WERI-Rb-1 (cell line): ENCODE measurements at regions not wholly inside any gene's neighbourhood (a gene's known extent, or its start where the extent isn't known, plus 50 kb on each side); places are given as distances from the start of the nearest gene placed in this dataset.

ENCODE experiments used
- DNase-seq: peaks from one replicate; pipeline ENCODE4 v3.0.0-alpha.2; 2020
- H3K27ac ChIP-seq: fragments of 250-450 bp; sonication (Bioruptor Pico); 2 replicates; pipeline ENCODE4 v1.5.1; 2020; ENCODE audit warnings: mild to moderate bottlenecking, moderate library complexity
- H3K27me3 ChIP-seq: fragments of 250-450 bp; sonication (Bioruptor Pico); 2 replicates; pipeline ENCODE4 v1.5.1; 2021; ENCODE audit warnings: mild to moderate bottlenecking, low read depth, moderate library complexity; ENCODE audit not compliant: insufficient read depth, severe bottlenecking
- H3K36me3 ChIP-seq: fragments of 250-450 bp; sonication (Bioruptor Pico); 2 replicates; pipeline ENCODE4 v1.5.1; 2020; ENCODE audit warnings: mild to moderate bottlenecking, moderate library complexity
- H3K4me3 ChIP-seq: 2 replicates; pipeline ENCODE4 v1.5.1; 2011; ENCODE audit warnings: low read depth, mild to moderate bottlenecking, control low read depth, low read length
- H3K9me3 ChIP-seq: fragments of 250-450 bp; sonication (Bioruptor Pico); 2 replicates; pipeline ENCODE4 v1.5.1; 2021; ENCODE audit warnings: mild to moderate bottlenecking, moderate library complexity; ENCODE audit not compliant: severe bottlenecking
- TF ChIP-seq, protein P1 (sequence below): IDR thresholded peaks from 2 replicates; pipeline ENCODE4 v1.5.1; 2011; ENCODE audit warnings: low read depth, mild to moderate bottlenecking, control low read depth, inconsistent platforms, low read length

DNA sequence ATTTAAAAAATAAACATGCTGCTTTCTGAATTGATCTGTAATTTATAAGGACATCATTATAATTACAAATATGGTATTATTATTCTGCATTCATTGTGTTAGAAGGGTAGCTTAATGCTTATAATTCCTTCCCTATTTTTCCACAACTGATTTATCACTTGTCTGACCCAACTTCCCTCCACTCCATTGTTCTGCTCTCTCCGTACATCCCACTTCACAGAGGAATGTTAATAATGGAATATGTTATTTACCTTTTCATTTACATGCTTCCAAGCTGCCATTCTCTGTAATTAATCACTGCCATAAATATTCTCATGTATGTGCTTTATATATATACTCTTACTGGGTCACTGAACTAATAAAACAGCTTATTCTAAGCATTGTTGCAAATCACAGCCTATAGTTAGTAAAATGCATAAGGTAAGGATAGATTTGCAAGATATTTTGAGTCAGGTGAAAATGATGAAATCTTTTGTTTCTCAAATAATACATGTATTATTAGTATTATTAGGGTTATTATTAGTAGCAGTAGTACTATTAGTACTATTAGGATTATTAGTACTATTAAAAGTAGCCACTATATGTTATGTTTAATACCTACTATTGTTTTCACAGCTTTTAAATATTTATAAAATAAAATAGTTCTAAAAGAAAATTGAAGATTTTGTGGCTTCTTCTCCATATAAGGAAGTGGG, 70.6 kb upstream of the NEK7 start:
- Histone ChIP-seq H3K27me3 (no peaks in the 10 kb centered on the region), H3K9me3 (no peaks in the 10 kb centered on the region), H3K27ac (no peak overlapping the region), H3K4me3 (no peak overlapping the region), H3K36me3 (no peaks in the 10 kb centered on the region)
- DNase-seq: no peak
- TF ChIP-seq, protein P1, sequence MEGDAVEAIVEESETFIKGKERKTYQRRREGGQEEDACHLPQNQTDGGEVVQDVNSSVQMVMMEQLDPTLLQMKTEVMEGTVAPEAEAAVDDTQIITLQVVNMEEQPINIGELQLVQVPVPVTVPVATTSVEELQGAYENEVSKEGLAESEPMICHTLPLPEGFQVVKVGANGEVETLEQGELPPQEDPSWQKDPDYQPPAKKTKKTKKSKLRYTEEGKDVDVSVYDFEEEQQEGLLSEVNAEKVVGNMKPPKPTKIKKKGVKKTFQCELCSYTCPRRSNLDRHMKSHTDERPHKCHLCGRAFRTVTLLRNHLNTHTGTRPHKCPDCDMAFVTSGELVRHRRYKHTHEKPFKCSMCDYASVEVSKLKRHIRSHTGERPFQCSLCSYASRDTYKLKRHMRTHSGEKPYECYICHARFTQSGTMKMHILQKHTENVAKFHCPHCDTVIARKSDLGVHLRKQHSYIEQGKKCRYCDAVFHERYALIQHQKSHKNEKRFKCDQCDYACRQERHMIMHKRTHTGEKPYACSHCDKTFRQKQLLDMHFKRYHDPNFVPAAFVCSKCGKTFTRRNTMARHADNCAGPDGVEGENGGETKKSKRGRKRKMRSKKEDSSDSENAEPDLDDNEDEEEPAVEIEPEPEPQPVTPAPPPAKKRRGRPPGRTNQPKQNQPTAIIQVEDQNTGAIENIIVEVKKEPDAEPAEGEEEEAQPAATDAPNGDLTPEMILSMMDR: no peak

DNA sequence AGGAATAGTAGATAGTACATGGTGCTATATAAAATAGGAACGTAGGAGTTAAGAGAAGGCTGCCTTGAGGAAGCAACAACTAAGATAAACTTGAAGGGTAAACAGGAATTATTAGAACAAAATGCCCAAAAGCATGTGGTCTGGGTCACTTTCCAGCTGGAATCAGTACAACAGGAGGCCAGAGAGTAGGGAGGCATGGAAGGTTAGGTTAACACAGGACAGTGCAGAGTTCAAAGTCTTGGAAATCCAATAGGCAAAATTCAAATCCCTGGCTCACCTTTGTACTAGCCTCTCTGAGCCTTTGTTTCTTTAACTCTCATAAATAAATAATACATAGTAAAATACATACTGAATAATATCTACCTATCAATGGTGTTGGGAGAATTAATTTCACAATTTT, 69.0 kb upstream of the NEK7 start:
- TF ChIP-seq, protein P1: no peak
- Histone ChIP-seq H3K4me3 (no peak overlapping the region), H3K9me3 (no peaks in the 10 kb centered on the region), H3K36me3 (no peaks in the 10 kb centered on the region), H3K27ac (no peak overlapping the region), H3K27me3 (no peaks in the 10 kb centered on the region)
- no peak for DNase-seq

DNA sequence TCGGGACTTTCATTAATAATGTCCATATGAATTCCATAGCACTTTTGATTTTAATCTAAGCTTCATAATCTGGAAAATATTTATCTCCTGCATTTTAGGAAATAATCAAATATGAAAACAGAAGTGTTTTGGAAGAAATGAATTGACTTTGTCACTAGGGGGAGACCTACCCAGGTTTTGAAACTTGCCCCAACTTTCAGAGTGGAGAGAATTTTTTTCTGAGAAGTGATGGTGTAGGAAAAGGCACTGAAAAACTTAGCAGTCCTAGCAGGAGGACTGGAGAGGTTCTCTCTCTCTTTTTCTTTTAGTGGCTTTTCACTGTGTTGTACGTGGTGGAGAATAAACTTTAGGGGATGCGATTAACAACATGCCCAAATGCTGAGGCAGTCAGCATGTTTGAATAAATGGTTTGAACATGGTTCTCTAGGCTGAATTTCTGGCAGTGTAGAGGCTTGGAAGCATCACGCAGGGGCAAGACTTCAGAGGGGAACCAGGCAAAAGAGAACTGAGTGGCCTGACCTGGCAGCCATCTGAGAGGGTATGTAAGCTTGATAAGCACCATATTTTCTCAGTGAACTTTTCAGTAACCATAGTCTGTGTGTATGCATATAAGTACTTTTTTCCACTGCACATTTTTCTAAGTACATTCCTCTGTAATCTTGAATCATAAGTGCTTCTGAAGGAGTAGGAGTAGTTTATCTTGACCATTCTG, 68.3 kb upstream of the NEK7 start:
- DNase-seq: no peak
- TF ChIP-seq, protein P1: peak; percentile 52
- Histone ChIP-seq H3K36me3 (no peaks in the 10 kb centered on the region), H3K27me3 (no peaks in the 10 kb centered on the region), H3K9me3 (no peaks in the 10 kb centered on the region), H3K4me3 (no peak overlapping the region), H3K27ac (no peak overlapping the region)

DNA sequence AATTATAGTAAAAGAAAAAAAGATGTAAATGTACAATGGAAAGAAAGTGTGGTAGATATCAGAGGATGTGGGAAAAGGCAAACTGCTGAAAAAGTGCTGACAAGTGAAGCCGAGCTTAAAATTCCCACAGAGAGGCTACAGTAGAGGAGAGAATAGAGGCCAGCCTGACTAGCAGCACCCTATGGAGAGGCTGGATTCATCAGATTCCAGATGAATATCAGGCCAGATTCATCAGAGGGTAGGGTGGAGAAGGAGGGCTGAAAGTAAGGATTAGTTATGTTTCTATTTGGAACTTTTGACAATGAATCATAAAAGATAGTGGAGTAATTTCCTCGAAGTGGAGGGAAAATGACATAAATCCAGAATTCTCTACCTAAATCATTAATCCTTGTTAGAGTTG, 60.4 kb upstream of the NEK7 start:
- Histone ChIP-seq H3K36me3 (no peaks in the 10 kb centered on the region), H3K9me3 (no peaks in the 10 kb centered on the region), H3K27me3 (no peaks in the 10 kb centered on the region), H3K4me3 (no peak overlapping the region), H3K27ac (no peak overlapping the region)
- TF ChIP-seq, protein P1: no peak
- no peak for DNase-seq

DNA sequence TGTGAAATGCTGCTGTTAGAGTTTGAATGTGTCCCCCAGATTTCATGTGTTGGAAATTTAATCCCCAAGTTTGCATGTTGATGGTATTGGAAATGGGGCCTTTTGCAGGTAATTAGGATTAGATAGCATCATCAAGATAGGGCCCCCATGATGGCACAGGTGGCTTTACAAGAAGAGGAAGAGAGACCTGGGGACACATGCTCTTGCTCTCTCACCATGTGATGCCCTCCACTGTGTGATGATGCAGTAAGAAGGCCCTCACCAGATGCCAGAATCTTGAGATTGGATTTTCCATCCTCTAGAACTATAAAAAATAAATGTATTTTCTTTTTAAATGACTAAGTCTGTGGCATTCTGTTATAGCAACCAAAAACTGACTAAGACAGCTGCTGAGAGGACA, 57.0 kb upstream of the NEK7 start:
- Histone ChIP-seq H3K27me3 (no peaks in the 10 kb centered on the region), H3K27ac (no peak overlapping the region), H3K36me3 (no peaks in the 10 kb centered on the region), H3K9me3 (no peaks in the 10 kb centered on the region), H3K4me3 (no peak overlapping the region)
- TF ChIP-seq, protein P1: no peak
- DNase-seq: no peak
